C4-2B (cell line): ENCODE measurements at regions not wholly inside any gene's neighbourhood (a gene's known extent, or its start where the extent isn't known, plus 50 kb on each side); places are given as distances from the start of the nearest gene placed in this dataset.

Experiments
- CTCF ChIP-seq: fragments of 450-650 bp; conservative IDR thresholded peaks from 2 replicates; pipeline ENCODE4 v1.5.1; 2017; ENCODE audit warnings: mild to moderate bottlenecking
- ZFX ChIP-seq: fragments of 450-650 bp; IDR thresholded peaks from 2 replicates; pipeline ENCODE4 v1.6.1; 2017

- TF ChIP-seq CTCF: no peak
- TF ChIP-seq ZFX: no peak
Measured at GRCh38 chr3:193771653-193772421, 178.8 kb downstream of the OPA1 start.
